T47D (cell line): ENCODE measurements at regions not wholly inside any gene's neighbourhood (a gene's known extent, or its start where the extent isn't known, plus 50 kb on each side); places are given as distances from the start of the nearest gene placed in this dataset.
"Not testable (repeated sequence)": the region's sequence is repeated elsewhere in the genome, so short reads cannot be mapped to it uniquely, and the experiment has no call there.

Experiments used
- DNase-seq, 2 experiments: peaks; one replicate each; pipeline versions ENCODE4 v3.0.0 to v3.0.0-alpha.2; 2011 to 2012; ENCODE audit warnings: low read depth in 1 of 2, low spot score in 1 of 2
- JUND ChIP-seq: IDR thresholded peaks from 2 replicates; pipeline ENCODE4 v1.6.1; 2012; ENCODE audit warnings: low read depth
- in situ Hi-C: cut with HindIII; loops from 2 replicates; pipeline ENCODE4 v1.10.0; 2016; ENCODE audit warnings: low sequenced_read_pairs, low pct_unique_long_range_greater_than_20kb

- no peak for TF ChIP-seq JUND
- in situ Hi-C loops = no loop called here
- DNase-seq = no peak
These were observed 73.4 kb downstream of the FGD2 start for GRCh38 chr6:37078814-37079213.

GRCh38 chr6:37081042-37081607 lies 75.7 kb downstream of the FGD2 start:
- TF ChIP-seq JUND = no peak
- no peak for DNase-seq
- in situ Hi-C loops = no loop called here

- no peak for TF ChIP-seq JUND
- DNase-seq = no peak
- in situ Hi-C loops = no loop called here
These were observed 77.1 kb downstream of the FGD2 start for GRCh38 chr6:37082390-37083130.

- no peak for DNase-seq
- in situ Hi-C loops = no loop called here
- no peak for TF ChIP-seq JUND
These were observed 78.0 kb downstream of the FGD2 start for GRCh38 chr6:37083243-37084138.

GRCh38 chr6:37084665-37085064 lies 79.2 kb downstream of the FGD2 start:
- DNase-seq, in situ Hi-C loops: not testable (repeated sequence)

- TF ChIP-seq JUND = no peak
- DNase-seq = no peak
- in situ Hi-C loops = no loop called here
These were observed 79.7 kb downstream of the FGD2 start for GRCh38 chr6:37085198-37085597.

- in situ Hi-C loops = no loop called here
- no peak for TF ChIP-seq JUND
- no peak for DNase-seq
These were observed 81.1 kb upstream of the PIM1 start for GRCh38 chr6:37088897-37089296.

GRCh38 chr6:37089783-37090182 lies 80.2 kb upstream of the PIM1 start:
- no peak for TF ChIP-seq JUND
- no peak for DNase-seq
- in situ Hi-C loops = no loop called here

- in situ Hi-C loops, DNase-seq: not testable (repeated sequence)
These were observed 78.8 kb upstream of the PIM1 start for GRCh38 chr6:37091104-37091503.

- in situ Hi-C loops, DNase-seq: not testable (repeated sequence)
These were observed 78.4 kb upstream of the PIM1 start for GRCh38 chr6:37091586-37091985.

- no peak for TF ChIP-seq JUND
- no peak for DNase-seq
- in situ Hi-C loops = no loop called here
These were observed 76.8 kb upstream of the PIM1 start for GRCh38 chr6:37092923-37093727.

GRCh38 chr6:37093728-37094069 lies 76.3 kb upstream of the PIM1 start:
- DNase-seq = no peak
- in situ Hi-C loops = no loop called here
- no peak for TF ChIP-seq JUND
